Vagina (tissue), 2 donors: ENCODE measurements at regions not wholly inside any gene's neighbourhood (a gene's known extent, or its start where the extent isn't known, plus 50 kb on each side); places are given as distances from the start of the nearest gene placed in this dataset.

Source experiments
- DNase-seq, 2 donors: peaks; one replicate each; pipeline ENCODE4 v3.0.0-alpha.2; 2017; ENCODE audit errors: extremely low spot score in 2 of 2
- H3K27ac ChIP-seq: fragments of 200-600 bp; sonication (generic); one replicate; pipeline ENCODE4 v1.5.1; 2019
- H3K27me3 ChIP-seq: fragments of 200-600 bp; sonication (generic); one replicate; pipeline ENCODE4 v1.5.1; 2019
- H3K36me3 ChIP-seq, 2 donors: fragments of 200-600 bp; sonication (generic); one replicate each; pipeline ENCODE4 v1.5.1; 2017 to 2019
- H3K4me1 ChIP-seq: fragments of 200-600 bp; sonication (generic); one replicate; pipeline ENCODE4 v1.5.1; 2019
- H3K4me3 ChIP-seq, 2 donors: fragments of 200-600 bp; sonication (generic); 1 replicate in 1 of 2; 2 replicates in 1 of 2; pipeline ENCODE4 v1.5.1; 2016 to 2019
- H3K9me3 ChIP-seq: fragments of 200-600 bp; sonication (generic); one replicate; pipeline ENCODE4 v1.5.1; 2019
- CTCF ChIP-seq, 3 experiments: fragments of 450-650 bp in 2 of 3; fragments of 200-600 bp in 1 of 3; sonication (generic) in 1 of 3; IDR thresholded peaks; one replicate each; pipeline ENCODE4 v1.5.1; 2017 to 2019; ENCODE audit warnings: antibody characterized with exemption in 3 of 3, mild to moderate bottlenecking in 2 of 3, moderate library complexity in 2 of 3
- POLR2A ChIP-seq, 2 donors: fragments of 450-650 bp; IDR thresholded peaks; one replicate each; pipeline ENCODE4 v1.6.1; 2017; ENCODE audit warnings: antibody characterized with exemption in 2 of 2, mild to moderate bottlenecking in 2 of 2, moderate library complexity in 2 of 2
- POLR2AphosphoS5 ChIP-seq, 2 donors: sonication (generic); formaldehyde crosslinking; IDR thresholded peaks; one replicate each; pipeline ENCODE4 v1.9.0; 2017; ENCODE audit warnings: antibody characterized with exemption in 2 of 2, mild to moderate bottlenecking in 2 of 2, low read depth in 1 of 2; ENCODE audit not compliant: insufficient read depth in 1 of 2
- intact Hi-C: fragments of 100-400 bp; cut with DNase I; formaldehyde crosslinking; loops from one replicate; pipeline ENCODE4 v1.15.1; 2023

- no peak overlapping the region for H3K4me3 ChIP-seq
- no peaks in the 10 kb centered on the region for H3K4me1 ChIP-seq
- TF ChIP-seq CTCF (IDR thresholded peaks at IDR 0.05) (no peak), POLR2AphosphoS5 (IDR thresholded peaks at IDR 0.05; ENCODE audit: insufficient read depth in 1 of 2, low read depth in 1 of 2) (no peak), POLR2A (IDR thresholded peaks at IDR 0.05) (no peak)
- no peaks in the 10 kb centered on the region for H3K9me3 ChIP-seq
- no peak for DNase-seq
- intact Hi-C loops: no loop called here
- H3K27me3 ChIP-seq: no peaks in the 10 kb centered on the region
- H3K36me3 ChIP-seq: no peaks in the 10 kb centered on the region
- no peak overlapping the region for H3K27ac ChIP-seq
Observed at GRCh38 chr12:24042651-24043050, 93.2 kb upstream of the SOX5 start.

DNA sequence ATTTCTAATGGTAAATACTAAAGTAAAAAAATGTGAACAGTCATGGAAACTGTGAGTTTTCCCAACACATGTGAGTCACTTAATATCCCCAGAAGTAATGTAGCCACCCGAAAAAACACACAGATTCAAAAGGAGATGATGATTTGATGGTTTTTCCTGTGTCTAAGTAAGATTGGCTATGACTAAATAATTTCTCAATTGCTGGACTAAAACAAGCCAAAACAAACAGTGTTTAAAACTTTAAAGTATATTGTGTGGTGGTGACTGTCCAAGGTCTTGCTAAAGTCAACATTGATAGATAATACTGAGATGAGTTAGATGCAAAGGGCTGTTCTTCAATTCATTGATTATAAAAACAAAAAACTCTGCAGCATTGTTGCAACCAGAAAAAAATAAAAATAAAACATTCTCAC lies 89.6 kb upstream of the SOX5 start:
- intact Hi-C loops: no loop called here
- Histone ChIP-seq H3K4me1 (no peaks in the 10 kb centered on the region), H3K27ac (no peak overlapping the region), H3K27me3 (no peaks in the 10 kb centered on the region), H3K36me3 (no peaks in the 10 kb centered on the region), H3K4me3 (no peak overlapping the region), H3K9me3 (no peaks in the 10 kb centered on the region)
- no peak for DNase-seq
- TF ChIP-seq POLR2A (IDR thresholded peaks at IDR 0.05): no peak
- no peak for TF ChIP-seq POLR2AphosphoS5 (IDR thresholded peaks at IDR 0.05; ENCODE audit: insufficient read depth in 1 of 2, low read depth in 1 of 2)

- H3K9me3 ChIP-seq: no peaks in the 10 kb centered on the region
- H3K27me3 ChIP-seq: no peaks in the 10 kb centered on the region
- H3K36me3 ChIP-seq: no peaks in the 10 kb centered on the region
- TF ChIP-seq POLR2AphosphoS5 (IDR thresholded peaks at IDR 0.05; ENCODE audit: insufficient read depth in 1 of 2, low read depth in 1 of 2) (no peak), POLR2A (IDR thresholded peaks at IDR 0.05) (no peak), CTCF (IDR thresholded peaks at IDR 0.05) (no peak)
- no peak for DNase-seq
- intact Hi-C loops: no loop called here
- no peaks in the 10 kb centered on the region for H3K4me1 ChIP-seq
- no peak overlapping the region for H3K27ac ChIP-seq
- H3K4me3 ChIP-seq: no peak overlapping the region
Observed at GRCh38 chr12:24038211-24038997, 88.9 kb upstream of the SOX5 start.

DNA sequence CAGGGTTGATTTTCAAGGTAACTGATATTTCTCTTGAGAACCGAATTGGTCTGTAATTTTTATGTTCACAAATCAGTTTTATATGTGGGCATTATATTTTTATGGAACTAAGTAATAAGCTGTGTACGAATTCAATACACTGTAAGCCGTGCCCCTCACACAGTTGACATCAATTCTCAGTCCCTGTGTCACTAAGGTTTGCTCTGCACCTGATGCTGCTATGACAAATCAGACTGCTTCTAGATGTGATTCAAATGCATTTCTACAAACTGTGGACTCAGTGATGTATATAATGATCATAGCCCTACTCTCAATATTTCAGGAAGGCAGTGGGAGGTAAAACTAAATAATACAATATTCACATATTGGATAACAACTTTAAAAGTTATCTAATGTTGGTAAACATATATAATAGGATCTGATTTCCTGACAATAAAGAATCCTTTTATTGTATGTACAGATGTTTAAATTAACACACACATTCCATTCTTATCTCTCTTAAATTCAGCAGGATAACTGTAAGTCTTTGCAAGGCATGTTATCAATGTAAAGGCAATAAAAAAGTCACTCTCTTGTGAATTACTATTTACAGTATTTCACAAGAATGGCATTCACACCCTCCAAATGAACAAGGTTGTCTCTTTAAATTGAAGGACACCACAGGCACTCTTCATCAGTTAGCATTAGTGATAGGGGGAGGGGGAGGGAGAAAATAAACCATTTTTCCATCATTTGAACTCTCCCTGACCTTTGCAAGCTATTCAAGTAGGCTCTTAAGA lies 87.2 kb upstream of the SOX5 start:
- H3K9me3 ChIP-seq: no peaks in the 10 kb centered on the region
- no peak for TF ChIP-seq POLR2A (IDR thresholded peaks at IDR 0.05)
- no peak for TF ChIP-seq POLR2AphosphoS5 (IDR thresholded peaks at IDR 0.05; ENCODE audit: insufficient read depth in 1 of 2, low read depth in 1 of 2)
- TF ChIP-seq CTCF (IDR thresholded peaks at IDR 0.05): no peak
- intact Hi-C loops: no loop called here
- no peaks in the 10 kb centered on the region for H3K4me1 ChIP-seq
- H3K27me3 ChIP-seq: no peaks in the 10 kb centered on the region
- no peak overlapping the region for H3K27ac ChIP-seq
- DNase-seq: no peak
- H3K4me3 ChIP-seq: no peak overlapping the region
- no peaks in the 10 kb centered on the region for H3K36me3 ChIP-seq

- no peak for DNase-seq
- Histone ChIP-seq H3K27ac (no peak overlapping the region), H3K4me3 (no peak overlapping the region), H3K4me1 (no peaks in the 10 kb centered on the region), H3K9me3 (no peaks in the 10 kb centered on the region), H3K27me3 (no peaks in the 10 kb centered on the region), H3K36me3 (no peaks in the 10 kb centered on the region)
- no peak for TF ChIP-seq CTCF (IDR thresholded peaks at IDR 0.05)
- no peak for TF ChIP-seq POLR2AphosphoS5 (IDR thresholded peaks at IDR 0.05; ENCODE audit: insufficient read depth in 1 of 2, low read depth in 1 of 2)
- no peak for TF ChIP-seq POLR2A (IDR thresholded peaks at IDR 0.05)
- intact Hi-C loops: no loop called here
Observed at GRCh38 chr12:24034894-24035293, 85.4 kb upstream of the SOX5 start.
